K562 (cell line): ENCODE measurements at regions not wholly inside any gene's neighbourhood (a gene's known extent, or its start where the extent isn't known, plus 50 kb on each side); places are given as distances from the start of the nearest gene placed in this dataset.

Experiments
- ATAC-seq: fragments of 200-7000 bp; cut with Tn5 transposase; 3 replicates; pipeline ENCODE4 v1.9.1; 2020; ENCODE audit warnings: moderate library complexity
- BruUV-seq: library from RNA; stranded (reverse); fragments of 400-500 nt; replicated peaks from 2 replicates; lab custom pipeline; 2021; lab: Mats Ljungman, UMichigan
- CTCF ChIA-PET: fragments of 300-600 bp; formaldehyde crosslinking; extraction: SDS; loops from one replicate; lab custom pipeline; 2021; ENCODE audit warnings: low intra/inter-chr PET ratio; lab: Yijun Ruan, JAX
- POLR2A ChIA-PET: fragments of 300-600, 350-650 bp; sonication (Branson Sonifier 250); formaldehyde crosslinking; extraction: SDS; loops from one replicate; lab custom pipeline; 2021; ENCODE audit warnings: antibody characterized with exemption, inconsistent platforms; lab: Yijun Ruan, JAX
- DNase-seq, 4 experiments: peaks; one replicate each; pipeline versions ENCODE4 v3.0.0 to v3.0.0-alpha.2; 2011 to 2018; ENCODE audit warnings: low spot score in 3 of 4, mixed read lengths in 3 of 4; ENCODE audit errors: extremely low read depth in 1 of 4
- FAIRE-seq: peaks from 2 replicates; lab custom pipeline; 2011; peaks lifted over from hg19 to GRCh38; lab: Jason Lieb, UNC
- H2AFZ ChIP-seq: 2 replicates; pipeline ENCODE4 v1.6.0; 2011; ENCODE audit warnings: low read depth, low read length, control low read depth, inconsistent platforms
- H3K27ac ChIP-seq: fragments of 200-600 bp; 3 replicates; pipeline ENCODE4 v1.8.0; 2011; ENCODE audit warnings: low read depth, mild to moderate bottlenecking, control low read depth, inconsistent platforms, low read length, moderate library complexity, mixed read lengths; ENCODE audit errors: extremely low read depth
- H3K27me3 ChIP-seq, 2 experiments: fragments of 300-600 bp in 1 of 2; 2 replicates in 1 of 2; 3 replicates in 1 of 2; pipeline versions ENCODE4 v1.6.0 to v1.8.0; 2011; ENCODE audit warnings: inconsistent platforms in 2 of 2, low read length in 2 of 2, mild to moderate bottlenecking in 1 of 2, mixed read lengths in 1 of 2, moderate library complexity in 1 of 2; ENCODE audit not compliant: control insufficient read depth in 2 of 2, insufficient read depth in 2 of 2
- H3K36me3 ChIP-seq: fragments of 300-600 bp; 3 replicates; pipeline ENCODE4 v1.8.0; 2011; ENCODE audit warnings: mild to moderate bottlenecking, low read length, inconsistent platforms; ENCODE audit not compliant: control insufficient read depth, insufficient read depth
- H3K4me1 ChIP-seq, 2 experiments: fragments of 200-600 bp in 1 of 2; replicated peaks in 1 of 2; 2 replicates in 1 of 2; 3 replicates in 1 of 2; pipeline versions ENCODE4 v1.5.1 to v1.8.0; 2011; ENCODE audit warnings: inconsistent platforms in 2 of 2, low read length in 2 of 2, mild to moderate bottlenecking in 1 of 2, mixed read lengths in 1 of 2, moderate library complexity in 1 of 2; ENCODE audit not compliant: control insufficient read depth in 2 of 2, insufficient read depth in 2 of 2
- H3K4me2 ChIP-seq: 2 replicates; pipeline ENCODE4 v1.6.1; 2011; ENCODE audit warnings: low read length, control low read depth, inconsistent platforms, mixed read lengths; ENCODE audit not compliant: insufficient read depth
- H3K4me3 ChIP-seq: fragments of 200-600 bp; sonication (generic), shearing (Covaris generic); 2 replicates; pipeline ENCODE4 v1.5.1; 2016; ENCODE audit warnings: control low read depth, inconsistent platforms
- H3K79me2 ChIP-seq: fragments of 200-600 bp; 3 replicates; pipeline ENCODE4 v1.8.0; 2011; ENCODE audit warnings: low read length, inconsistent platforms; ENCODE audit not compliant: control insufficient read depth, insufficient read depth
- H3K9ac ChIP-seq, 2 experiments: 2 replicates each; pipeline versions ENCODE4 v1.6.0 to v1.6.1; 2011; ENCODE audit warnings: low read depth in 2 of 2, low read length in 2 of 2, control low read depth in 1 of 2, inconsistent platforms in 1 of 2, mild to moderate bottlenecking in 1 of 2, mixed read lengths in 1 of 2; ENCODE audit not compliant: insufficient read depth in 1 of 2
- H3K9me1 ChIP-seq: one replicate; pipeline ENCODE4 v1.6.0; 2011; ENCODE audit warnings: inconsistent platforms, mild to moderate bottlenecking, low read length, moderate library complexity; ENCODE audit not compliant: control insufficient read depth, insufficient read depth
- H3K9me3 ChIP-seq: replicated peaks from 2 replicates; pipeline ENCODE4 v1.5.1; 2011; ENCODE audit warnings: low read depth, low read length, inconsistent platforms; ENCODE audit not compliant: control insufficient read depth, insufficient read depth
- H4K20me1 ChIP-seq: replicated peaks from 2 replicates; pipeline ENCODE4 v1.6.1; 2011; ENCODE audit warnings: low read length, inconsistent platforms, mixed read lengths; ENCODE audit not compliant: control insufficient read depth, insufficient read depth
- ARNT ChIP-seq, 2 experiments: fragments of 450-650 bp; IDR thresholded peaks; 2 replicates each; pipeline ENCODE4 v1.6.1; 2016; ENCODE audit warnings: mild to moderate bottlenecking in 1 of 2
- BACH1 ChIP-seq: fragments of 200-800 bp; sonication (Bioruptor generic); IDR thresholded peaks from 2 replicates; pipeline ENCODE4 v1.6.1; 2016; ENCODE audit warnings: missing genetic modification characterization, missing compliant biosample characterization
- BRD4 ChIP-seq: fragments of 200-600 bp; sonication (generic); IDR thresholded peaks from 2 replicates; pipeline ENCODE4 v1.6.1; 2017; ENCODE audit warnings: inconsistent platforms
- CBFB ChIP-seq: sonication (generic); formaldehyde crosslinking; IDR thresholded peaks from 2 replicates; pipeline ENCODE4 v1.4.0; 2020; ENCODE audit warnings: mild to moderate bottlenecking, missing genetic modification reagents
- CCNT2 ChIP-seq: IDR thresholded peaks from 2 replicates; pipeline ENCODE4 v1.6.1; 2011; ENCODE audit warnings: borderline replicate concordance, low read depth, mild to moderate bottlenecking, moderate library complexity, mixed read lengths, low read length; ENCODE audit not compliant: insufficient read length; ENCODE audit errors: extremely low read depth
- CHAMP1 ChIP-seq: fragments of 450-650 bp; IDR thresholded peaks from 2 replicates; pipeline ENCODE4 v1.6.1; 2016; ENCODE audit warnings: mild to moderate bottlenecking
- ESRRA ChIP-seq: fragments of 450-650 bp; IDR thresholded peaks from 2 replicates; pipeline ENCODE4 v1.6.1; 2014; ENCODE audit warnings: low read depth, mild to moderate bottlenecking, moderate library complexity, borderline replicate concordance
- HDAC3 ChIP-seq: fragments of 450-650 bp; IDR thresholded peaks from 2 replicates; pipeline ENCODE4 v1.6.1; 2018; ENCODE audit warnings: borderline replicate concordance, mild to moderate bottlenecking, moderate library complexity; ENCODE audit not compliant: partially characterized antibody
- PBX2 ChIP-seq, 2 experiments: IDR thresholded peaks in 1 of 2; conservative IDR thresholded peaks in 1 of 2; 2 replicates each; pipeline ENCODE4 v1.6.1; 2016; ENCODE audit warnings: low read depth in 2 of 2, mild to moderate bottlenecking in 1 of 2, missing compliant biosample characterization in 1 of 2, missing genetic modification characterization in 1 of 2, moderate library complexity in 1 of 2
- PCBP1 ChIP-seq: fragments of 200-400 bp; formaldehyde crosslinking; IDR thresholded peaks from 2 replicates; pipeline ENCODE4 v1.6.1; 2018; ENCODE audit warnings: mild to moderate bottlenecking, low read depth, low read length; ENCODE audit not compliant: poor library complexity, severe bottlenecking
- PTBP1 ChIP-seq: fragments of 200-400 bp; formaldehyde crosslinking; IDR thresholded peaks from 2 replicates; pipeline ENCODE4 v1.6.1; 2017; ENCODE audit warnings: low read depth, low read length
- RBM39 ChIP-seq: fragments of 200-400 bp; formaldehyde crosslinking; optimal IDR thresholded peaks from 2 replicates; pipeline ENCODE3; 2018; ENCODE audit warnings: low read depth, low read length
- RCOR1 ChIP-seq, 2 experiments: IDR thresholded peaks; 2 replicates each; pipeline ENCODE4 v1.6.1; 2012; ENCODE audit warnings: low read depth in 2 of 2, low read length in 2 of 2, borderline replicate concordance in 1 of 2, improper control_type of control experiment in 1 of 2
- RFX7 ChIP-seq: fragments of 250-450 bp; sonication (Bioruptor Pico); IDR thresholded peaks from 2 replicates; pipeline ENCODE4 v1.5.1; 2021; ENCODE audit warnings: mild to moderate bottlenecking
- ZBTB17 ChIP-seq: fragments of 450-650 bp; formaldehyde crosslinking; IDR thresholded peaks from 2 replicates; pipeline ENCODE4 v1.4.0; 2020; ENCODE audit warnings: mild to moderate bottlenecking
- ZKSCAN3 ChIP-seq: fragments of 250-450 bp; sonication (Bioruptor Pico); IDR thresholded peaks from 2 replicates; pipeline ENCODE4 v1.4.0; 2020
- WGBS: fragments of 100-300 bp; shearing (Covaris generic); methylation state at CpG from one replicate; pipeline ENCODE4 v1.1.6; 2016; ENCODE audit warnings: low coverage, mixed read lengths; ENCODE audit not compliant: insufficient coverage; ENCODE audit errors: missing lambda C conversion rate; 5-methylcytosine and 5-hydroxymethylcytosine counted together
- in situ Hi-C: fragments of 300-500 bp; cut with MboI; formaldehyde crosslinking; loops from 4 replicates; pipeline ENCODE4 v1.15.0; 2018; ENCODE audit warnings: inconsistent platforms, mixed read lengths
- intact Hi-C: fragments of 100-400 bp; cut with micrococcal nuclease; formaldehyde crosslinking; loops from 2 replicates; pipeline ENCODE4 v1.14.2; 2022
- TF ChIP-seq, protein P1 (sequence below): fragments of 200-400 bp; formaldehyde crosslinking; IDR thresholded peaks from 2 replicates; pipeline ENCODE4 v1.6.1; 2017; ENCODE audit warnings: mild to moderate bottlenecking, low read depth, low read length, moderate library complexity

GRCh38 chr10:130772056-130772455, 539.5 kb downstream of the TCERG1L start:
- 0% methylated on average over 5 of the region's 5 CpGs for WGBS
- no peak overlapping the region for H2AFZ ChIP-seq
- H3K4me1 ChIP-seq: no peaks in the 10 kb centered on the region
- H3K4me2 ChIP-seq: no peak overlapping the region
- H3K36me3 ChIP-seq: no peaks in the 10 kb centered on the region
- ATAC-seq (no peak), FAIRE-seq (no peak), DNase-seq (no peak)
- H3K9ac ChIP-seq: no peak overlapping the region
- POLR2A ChIA-PET: no interaction called here
- in situ Hi-C loops (no loop called here), intact Hi-C loops (no loop called here)
- CTCF ChIA-PET: no interaction called here
- TF ChIP-seq PBX2 (CRISPR knock-in tag; IDR thresholded peaks at IDR 0.05; ENCODE audit: low read depth) (no peak), PBX2 (tag; conservative IDR thresholded peaks at IDR 0.05; ENCODE audit: low read depth) (no peak), HDAC3 (no peak), PTBP1 (no peak), RCOR1 (IDR thresholded peaks at IDR 0.05; ENCODE audit: borderline replicate concordance in 1 of 2, low read depth in 2 of 2, low read length in 2 of 2) (no peak), CBFB (CRISPR knock-in tag) (no peak), ESRRA (no peak), PCBP1 (no peak), BRD4 (no peak), CCNT2 (no peak), CHAMP1 (no peak), RFX7 (CRISPR knock-in tag) (no peak), BACH1 (no peak), ZKSCAN3 (CRISPR knock-in tag) (no peak), RBM39 (no peak), ZBTB17 (no peak), ARNT (IDR thresholded peaks at IDR 0.05) (no peak)
- TF ChIP-seq, protein P1, sequence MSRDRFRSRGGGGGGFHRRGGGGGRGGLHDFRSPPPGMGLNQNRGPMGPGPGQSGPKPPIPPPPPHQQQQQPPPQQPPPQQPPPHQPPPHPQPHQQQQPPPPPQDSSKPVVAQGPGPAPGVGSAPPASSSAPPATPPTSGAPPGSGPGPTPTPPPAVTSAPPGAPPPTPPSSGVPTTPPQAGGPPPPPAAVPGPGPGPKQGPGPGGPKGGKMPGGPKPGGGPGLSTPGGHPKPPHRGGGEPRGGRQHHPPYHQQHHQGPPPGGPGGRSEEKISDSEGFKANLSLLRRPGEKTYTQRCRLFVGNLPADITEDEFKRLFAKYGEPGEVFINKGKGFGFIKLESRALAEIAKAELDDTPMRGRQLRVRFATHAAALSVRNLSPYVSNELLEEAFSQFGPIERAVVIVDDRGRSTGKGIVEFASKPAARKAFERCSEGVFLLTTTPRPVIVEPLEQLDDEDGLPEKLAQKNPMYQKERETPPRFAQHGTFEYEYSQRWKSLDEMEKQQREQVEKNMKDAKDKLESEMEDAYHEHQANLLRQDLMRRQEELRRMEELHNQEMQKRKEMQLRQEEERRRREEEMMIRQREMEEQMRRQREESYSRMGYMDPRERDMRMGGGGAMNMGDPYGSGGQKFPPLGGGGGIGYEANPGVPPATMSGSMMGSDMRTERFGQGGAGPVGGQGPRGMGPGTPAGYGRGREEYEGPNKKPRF: no peak
- BruUV-seq: no TSS peak
- H3K27ac ChIP-seq: no peak overlapping the region
- H3K79me2 ChIP-seq: no peaks in the 10 kb centered on the region
- no peaks in the 10 kb centered on the region; a peak in 1 of 5 replicates for H3K27me3 ChIP-seq
- H4K20me1 ChIP-seq: no peaks in the 10 kb centered on the region
- H3K9me1 ChIP-seq: no peaks in the 10 kb centered on the region
- no peaks in the 10 kb centered on the region for H3K9me3 ChIP-seq
- H3K4me3 ChIP-seq: no peak overlapping the region
